ENCODE measurements at regions not wholly inside any gene's neighbourhood (a gene's known extent, or its start where the extent isn't known, plus 50 kb on each side); places are given as distances from the start of the nearest gene placed in this dataset.
"Not testable (repeated sequence)": the region's sequence is repeated elsewhere in the genome, so short reads cannot be mapped to it uniquely, and the experiment has no call there.

DNA sequence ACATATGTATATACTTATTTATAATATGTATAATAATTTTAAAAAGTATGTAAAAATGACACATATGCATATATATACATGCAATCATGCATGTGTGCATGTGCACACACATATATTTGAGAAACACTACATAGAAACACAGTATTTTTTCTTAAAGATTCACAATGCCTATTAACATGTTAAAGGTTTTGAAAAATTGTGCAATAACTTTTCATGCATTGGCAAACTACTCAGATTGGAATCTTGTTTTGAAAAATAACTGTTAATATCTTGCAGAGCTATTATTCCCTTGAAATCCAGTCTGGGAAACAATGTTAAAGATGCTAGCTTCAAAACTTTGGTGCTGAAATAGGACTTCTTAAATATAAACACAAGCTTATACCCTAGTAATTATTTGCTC lies 256.2 kb upstream of the P2RY1 start:
- no peak for DNase-seq (ENCODE audit: low read depth in 2 of 2)

DNA sequence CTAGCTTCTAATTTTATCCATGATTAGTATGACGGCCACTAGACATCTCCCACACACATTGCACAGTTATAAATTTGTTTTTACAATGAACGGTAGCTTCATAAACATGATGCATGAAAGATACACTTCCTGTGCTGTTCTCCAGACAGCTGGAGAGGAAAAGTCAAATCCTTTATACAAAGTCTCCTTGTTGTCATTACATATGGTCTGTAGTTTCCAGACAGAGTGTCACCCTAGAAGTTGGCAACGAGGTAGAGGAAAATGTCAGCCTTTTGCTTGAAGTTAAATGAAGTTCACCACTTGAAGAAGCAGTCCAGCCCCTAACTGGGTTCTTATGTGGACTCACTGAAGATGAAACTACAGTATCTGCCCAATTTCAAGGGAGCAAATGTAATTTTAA lies 253.0 kb upstream of the P2RY1 start:
- no peak for DNase-seq (ENCODE audit: low read depth in 2 of 2)

- DNase-seq (ENCODE audit: low read depth in 2 of 2), result no peak
Observed at GRCh38 chr3:152583963-152584362, 251.0 kb upstream of the P2RY1 start.

DNA sequence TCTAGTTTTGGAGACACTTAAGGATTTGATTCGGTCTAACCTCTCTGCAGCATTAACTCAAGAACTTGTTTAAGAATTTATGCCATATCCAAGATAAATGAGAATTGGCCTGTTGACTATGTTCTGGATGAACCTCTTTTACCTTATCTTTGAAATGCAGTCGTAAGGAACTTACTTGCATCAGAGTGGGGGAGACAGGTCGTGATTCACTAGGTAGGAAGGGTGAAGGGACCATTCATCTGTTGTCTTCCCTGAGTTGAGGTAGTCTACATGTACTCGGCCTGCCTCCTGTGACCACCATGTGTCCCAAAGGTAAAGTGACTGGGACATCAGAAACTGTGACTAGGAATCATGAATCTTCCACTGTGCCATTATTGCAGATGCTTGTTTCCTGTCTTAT lies 248.0 kb upstream of the P2RY1 start:
- no peak for DNase-seq (ENCODE audit: low read depth in 2 of 2)

DNA sequence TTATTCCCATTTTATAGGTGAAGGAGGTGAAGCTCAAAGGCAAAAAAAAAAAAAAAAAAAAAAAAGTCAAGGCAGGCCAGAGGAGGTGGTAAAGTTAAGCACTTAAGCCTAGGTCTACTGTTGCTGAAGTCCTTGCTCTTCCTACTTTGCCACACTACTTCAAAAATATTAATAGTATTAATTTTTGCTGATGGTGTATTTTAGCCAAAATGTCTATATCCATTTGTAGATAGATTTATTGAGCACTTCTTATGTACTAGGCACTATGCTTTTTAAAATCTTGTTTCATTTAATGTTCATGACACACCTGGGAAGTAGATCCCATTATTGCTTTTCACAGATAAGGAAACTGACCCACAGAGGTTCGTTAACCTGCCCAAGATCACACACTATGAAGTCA lies 247.1 kb upstream of the P2RY1 start:
- DNase-seq (ENCODE audit: low read depth in 2 of 2), result no peak

GRCh38 chr3:152589644-152590043 lies 245.3 kb upstream of the P2RY1 start:
- no peak for DNase-seq (ENCODE audit: low read depth in 2 of 2)

DNA sequence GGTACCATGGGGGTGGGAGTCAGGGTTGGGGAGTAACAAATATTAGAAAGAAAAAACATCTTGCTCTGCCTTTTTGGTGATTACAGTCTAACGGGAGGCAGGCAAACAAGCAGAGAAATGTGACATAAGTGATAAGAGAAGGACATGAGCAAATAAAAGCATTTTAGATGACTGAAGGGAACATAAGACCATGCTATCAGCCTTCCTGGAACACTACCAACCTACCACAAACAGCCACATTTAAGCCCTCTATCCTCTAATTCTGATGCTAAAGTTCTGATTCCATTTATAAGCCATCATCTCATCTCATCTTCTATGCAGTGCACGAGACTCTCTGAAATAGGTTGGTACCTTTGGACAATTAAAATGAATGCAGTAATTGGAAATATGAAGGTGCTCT lies 243.4 kb upstream of the P2RY1 start:
- DNase-seq (ENCODE audit: low read depth in 2 of 2), result no peak

DNA sequence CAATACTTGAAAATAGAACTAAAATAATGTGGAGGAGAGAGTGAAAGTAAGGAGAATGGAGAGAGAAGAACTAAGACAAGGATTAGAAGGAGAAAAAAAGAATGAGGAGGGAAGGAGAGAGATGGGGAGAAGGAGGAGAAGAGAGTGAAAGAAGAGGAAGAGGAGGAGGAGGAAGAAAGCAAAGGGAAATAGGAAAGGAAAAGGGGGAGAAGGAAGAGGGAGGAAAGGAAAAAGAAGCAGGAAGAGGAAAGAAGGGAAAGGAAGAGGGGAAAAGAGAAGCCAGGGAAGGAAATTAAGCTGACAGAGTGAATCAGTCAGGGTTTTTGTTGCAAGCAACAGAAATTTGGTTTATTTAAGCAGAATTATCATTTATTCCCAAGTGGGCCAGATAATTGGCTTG lies 241.7 kb upstream of the P2RY1 start:
- no peak for DNase-seq (ENCODE audit: low read depth in 2 of 2)

GRCh38 chr3:152595975-152596821 lies 238.7 kb upstream of the P2RY1 start:
- DNase-seq (ENCODE audit: low read depth in 2 of 2), result no peak

- DNase-seq (ENCODE audit: low read depth in 2 of 2), result not testable (repeated sequence)
Observed at GRCh38 chr3:152596832-152597231, 238.1 kb upstream of the P2RY1 start.

GRCh38 chr3:152606146-152606545 lies 228.8 kb upstream of the P2RY1 start:
- DNase-seq (ENCODE audit: low read depth in 2 of 2), result no peak

GRCh38 chr3:152607179-152607578 lies 227.8 kb upstream of the P2RY1 start:
- DNase-seq (ENCODE audit: low read depth in 2 of 2), result no peak

DNA sequence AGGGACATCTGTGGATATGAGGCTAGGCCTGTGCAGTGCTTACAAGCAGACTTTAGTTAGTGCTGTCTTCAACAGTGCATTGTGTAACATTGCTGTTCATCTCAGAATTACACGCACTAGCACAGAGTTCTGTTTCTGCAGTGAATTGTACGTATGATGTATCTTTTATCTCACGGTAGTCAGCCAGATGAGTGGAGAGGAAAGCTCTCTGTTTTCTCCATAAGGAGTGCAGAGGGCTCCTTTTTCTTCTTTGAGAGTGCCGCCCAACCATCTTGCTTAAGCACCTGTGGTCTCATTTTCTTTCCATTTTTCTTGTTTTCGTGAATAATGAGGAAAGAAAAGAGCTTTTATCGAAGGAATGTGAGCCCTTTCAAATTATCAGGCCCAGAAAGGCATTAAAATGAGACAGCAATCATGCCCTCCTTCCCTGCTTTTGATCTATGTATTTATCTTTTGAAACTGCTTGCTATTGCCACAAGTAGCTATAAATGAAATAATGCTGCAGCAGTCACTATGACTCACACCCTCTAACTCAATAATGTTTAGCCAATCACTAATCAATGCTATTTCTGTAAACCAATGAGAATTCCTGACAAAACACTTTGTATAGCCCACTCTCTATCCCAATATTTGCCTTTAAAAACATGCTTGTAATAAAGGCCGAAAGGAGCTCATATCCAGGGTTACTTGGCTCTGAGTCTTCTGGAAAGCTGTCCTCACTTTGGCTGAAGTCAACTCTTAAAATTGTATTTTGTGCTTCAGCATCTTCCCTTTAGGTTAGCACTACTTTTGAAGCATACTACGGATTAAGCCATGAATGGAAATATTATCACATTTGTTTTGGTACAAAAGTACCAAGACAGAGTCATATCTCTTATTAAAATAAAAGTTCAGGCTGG lies 226.0 kb upstream of the P2RY1 start:
- no peak for DNase-seq (ENCODE audit: low read depth in 2 of 2)

DNA sequence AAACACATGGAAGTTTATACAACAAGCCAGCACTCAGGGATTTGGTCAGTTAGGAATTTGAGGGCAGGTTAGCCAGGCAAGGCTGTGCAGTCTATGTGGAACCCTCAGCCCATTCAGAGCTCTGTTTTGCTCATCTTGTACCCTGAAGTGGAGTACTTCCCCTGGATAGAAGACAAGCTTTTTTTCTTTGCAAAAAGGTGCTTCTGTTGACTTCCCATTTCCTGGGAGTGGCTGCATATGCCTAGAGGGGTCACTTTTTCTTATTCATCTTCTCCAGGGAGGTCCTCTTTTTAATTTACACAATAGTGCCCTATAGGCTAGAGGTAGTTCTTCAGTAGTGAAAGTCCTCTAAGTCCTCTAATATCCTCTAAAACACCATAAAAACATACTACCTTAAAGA lies 225.0 kb upstream of the P2RY1 start:
- no peak for DNase-seq (ENCODE audit: low read depth in 2 of 2)

DNA sequence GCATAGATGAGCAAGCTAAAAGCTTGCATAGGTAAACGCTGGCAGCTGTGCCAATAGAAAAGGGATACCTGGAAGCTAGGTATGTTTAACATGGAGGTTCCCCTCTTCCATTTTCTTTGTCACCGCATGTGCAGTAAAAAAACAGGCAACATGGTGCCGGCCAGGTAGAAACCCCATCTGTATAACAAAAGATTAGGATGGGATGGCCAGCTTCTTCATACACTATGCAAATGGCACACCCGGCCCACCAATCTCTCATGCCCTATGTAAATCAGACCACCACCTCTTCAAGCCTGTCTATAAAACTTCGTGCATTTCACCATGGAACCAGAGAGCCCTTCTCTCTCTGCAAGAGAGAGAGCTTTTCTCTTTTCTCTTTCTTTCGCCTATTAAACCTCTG lies 224.3 kb upstream of the P2RY1 start:
- DNase-seq (ENCODE audit: low read depth in 2 of 2), result no peak

GRCh38 chr3:152611905-152612304 lies 223.0 kb upstream of the P2RY1 start:
- DNase-seq (ENCODE audit: low read depth in 2 of 2), result no peak

DNA sequence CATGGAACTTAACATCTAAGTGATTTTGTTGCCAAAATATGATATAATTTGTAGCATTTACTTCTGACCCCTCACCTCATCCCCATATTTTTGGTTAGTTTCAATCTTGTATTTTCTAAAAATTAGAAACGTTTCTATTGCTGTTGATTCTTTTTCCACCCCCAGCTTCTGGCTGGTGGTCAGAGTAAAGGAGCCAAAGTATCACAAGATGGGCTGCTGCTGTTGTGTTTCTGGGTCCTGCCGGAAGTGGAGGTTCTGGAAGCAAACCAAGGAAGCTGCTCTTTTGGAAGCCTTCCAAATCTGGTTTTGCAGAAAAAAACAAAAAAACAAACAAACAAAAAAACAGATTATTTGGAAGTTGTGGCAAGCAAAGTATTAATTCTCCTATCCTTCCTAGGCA lies 221.1 kb upstream of the P2RY1 start:
- no peak for DNase-seq (ENCODE audit: low read depth in 2 of 2)

- DNase-seq (ENCODE audit: low read depth in 2 of 2), result no peak
Observed at GRCh38 chr3:152615681-152616080, 219.2 kb upstream of the P2RY1 start.

GRCh38 chr3:152617609-152618008 lies 217.3 kb upstream of the P2RY1 start:
- no peak for DNase-seq (ENCODE audit: low read depth in 2 of 2)

- no peak for DNase-seq (ENCODE audit: low read depth in 2 of 2)
Observed at GRCh38 chr3:152618529-152618928, 216.4 kb upstream of the P2RY1 start.

DNA sequence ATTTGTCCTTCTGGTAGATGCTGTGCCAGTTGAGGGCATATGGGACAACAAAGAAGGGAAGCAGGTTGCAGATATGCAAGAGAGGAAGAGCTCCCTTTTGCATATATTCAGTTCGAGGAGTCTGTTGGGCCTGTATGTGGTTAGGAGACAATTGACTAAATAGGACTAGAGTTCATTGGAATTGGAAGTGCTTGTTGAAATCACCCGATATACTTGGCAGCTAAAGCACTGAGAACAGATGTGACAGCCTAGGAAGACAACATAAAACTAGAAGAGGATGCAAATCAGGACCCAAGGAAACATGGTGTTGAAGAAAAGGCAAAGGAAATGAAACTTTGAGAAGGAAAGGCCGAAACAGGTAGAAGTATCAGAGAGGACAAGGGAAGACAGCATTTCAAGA lies 215.2 kb upstream of the P2RY1 start:
- DNase-seq (ENCODE audit: low read depth in 2 of 2), result no peak

GRCh38 chr3:152620395-152620794 lies 214.5 kb upstream of the P2RY1 start:
- DNase-seq (ENCODE audit: low read depth in 2 of 2), result no peak
